ENCODE measurements at regions not wholly inside any gene's neighbourhood (a gene's known extent, or its start where the extent isn't known, plus 50 kb on each side); places are given as distances from the start of the nearest gene placed in this dataset.

DNA sequence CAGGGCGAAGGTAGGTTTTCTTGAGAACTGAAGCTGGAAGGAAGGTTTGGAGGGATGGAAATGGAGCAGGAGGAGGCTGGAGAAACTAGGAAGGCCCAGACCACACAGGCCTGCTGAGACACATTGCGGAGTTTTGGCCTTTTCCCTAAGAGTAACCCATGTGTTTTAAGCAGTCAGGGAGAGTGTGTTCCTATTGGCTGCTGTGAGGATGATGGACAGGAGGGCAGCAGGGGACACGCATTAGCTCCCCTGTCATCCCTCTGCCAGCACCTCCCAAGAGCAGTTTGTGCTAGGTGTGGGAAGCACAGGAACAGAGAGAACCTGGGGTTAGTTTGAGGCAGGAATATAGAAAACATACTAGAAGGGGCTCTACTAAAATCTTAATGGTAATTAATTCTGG lies 842.1 kb downstream of the TBC1D22A start:
- DNase-seq, result no peak

- DNase-seq, result no peak
Observed at GRCh38 chr22:47602732-47603131, 840.3 kb downstream of the TBC1D22A start.

DNA sequence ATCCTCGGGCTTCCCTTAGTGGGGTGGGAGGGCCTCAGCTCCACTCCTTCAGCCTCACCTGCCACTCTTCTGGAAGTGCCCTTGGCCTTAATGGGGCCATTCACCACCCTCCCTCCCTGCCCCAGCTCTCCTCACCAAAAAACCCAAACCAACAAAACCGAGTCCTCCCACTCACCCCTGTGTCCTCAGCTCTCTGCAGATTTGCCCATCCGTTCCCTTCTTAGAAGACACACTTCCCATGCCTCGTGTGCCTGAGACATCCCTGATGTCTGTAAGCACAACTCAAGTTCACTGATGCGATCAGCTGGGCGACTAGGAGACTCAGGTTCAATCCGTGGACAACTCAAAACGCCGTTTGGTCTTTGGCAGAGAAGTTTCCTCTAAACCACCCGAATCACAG lies 839.2 kb downstream of the TBC1D22A start:
- no peak for DNase-seq

GRCh38 chr22:47600791-47601625 lies 838.6 kb downstream of the TBC1D22A start:
- no peak for DNase-seq

DNA sequence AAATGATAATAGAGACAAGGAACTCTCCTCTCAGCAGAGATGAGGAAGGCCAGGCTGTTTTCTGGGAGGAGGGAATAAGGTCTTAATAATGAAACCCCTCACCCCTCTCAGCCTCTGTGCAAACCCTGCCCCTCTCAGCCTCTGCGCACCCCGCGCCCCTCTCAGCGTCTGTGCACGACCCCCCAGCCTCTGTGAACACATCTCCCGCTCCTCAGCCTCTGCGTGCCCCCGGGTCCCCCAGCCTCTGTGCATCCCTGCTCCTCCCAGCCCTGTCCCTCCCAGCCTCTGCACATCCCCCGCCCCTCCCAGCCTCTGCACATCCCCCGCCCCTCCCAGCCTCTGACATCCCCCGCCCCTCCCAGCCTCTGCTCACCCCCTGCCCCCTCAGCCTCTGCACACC lies 837.8 kb downstream of the TBC1D22A start:
- DNase-seq, result no peak

DNA sequence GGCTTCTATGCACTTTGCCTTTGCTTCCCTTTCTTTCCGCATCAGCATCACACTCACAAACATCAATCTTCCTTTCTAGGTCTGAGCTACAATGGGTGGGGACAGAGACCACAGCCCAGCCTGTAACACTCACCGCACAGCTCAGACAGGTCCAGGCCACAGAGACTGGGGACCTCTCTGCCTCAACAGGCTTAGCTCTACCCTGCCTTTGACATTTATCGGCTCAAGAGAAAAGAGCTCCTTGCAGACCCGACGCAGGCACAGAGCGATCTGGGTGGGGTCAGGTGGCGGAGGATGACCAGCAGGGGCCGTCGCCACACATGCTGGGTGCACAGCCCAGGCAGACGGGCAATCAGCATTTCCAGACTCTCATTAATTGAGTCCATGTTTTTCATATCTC lies 837.3 kb downstream of the TBC1D22A start:
- no peak for DNase-seq

- DNase-seq, result no peak
Observed at GRCh38 chr22:47598864-47599263, 836.4 kb downstream of the TBC1D22A start.

DNA sequence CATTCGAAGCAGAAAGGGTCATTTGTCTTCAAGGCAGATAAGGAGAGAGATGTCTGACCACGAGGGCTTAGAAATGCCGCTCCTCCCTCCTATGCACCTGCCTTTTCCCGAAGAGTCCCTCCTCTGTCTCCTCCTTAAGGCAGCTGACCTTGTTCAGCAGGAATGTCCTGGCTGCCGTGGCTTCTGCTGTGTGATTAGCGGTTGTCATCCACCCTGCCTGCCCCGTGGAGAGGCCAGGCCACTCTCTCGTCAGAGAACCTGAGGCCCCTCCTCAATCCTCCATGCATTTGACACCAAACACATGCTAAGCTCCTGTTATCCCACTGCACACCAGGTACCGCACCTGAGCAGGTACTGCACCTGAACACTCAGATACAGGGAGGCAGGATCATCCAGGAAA lies 834.6 kb downstream of the TBC1D22A start:
- no peak for DNase-seq

- DNase-seq, result no peak
Observed at GRCh38 chr22:47596176-47596690, 833.8 kb downstream of the TBC1D22A start.

DNA sequence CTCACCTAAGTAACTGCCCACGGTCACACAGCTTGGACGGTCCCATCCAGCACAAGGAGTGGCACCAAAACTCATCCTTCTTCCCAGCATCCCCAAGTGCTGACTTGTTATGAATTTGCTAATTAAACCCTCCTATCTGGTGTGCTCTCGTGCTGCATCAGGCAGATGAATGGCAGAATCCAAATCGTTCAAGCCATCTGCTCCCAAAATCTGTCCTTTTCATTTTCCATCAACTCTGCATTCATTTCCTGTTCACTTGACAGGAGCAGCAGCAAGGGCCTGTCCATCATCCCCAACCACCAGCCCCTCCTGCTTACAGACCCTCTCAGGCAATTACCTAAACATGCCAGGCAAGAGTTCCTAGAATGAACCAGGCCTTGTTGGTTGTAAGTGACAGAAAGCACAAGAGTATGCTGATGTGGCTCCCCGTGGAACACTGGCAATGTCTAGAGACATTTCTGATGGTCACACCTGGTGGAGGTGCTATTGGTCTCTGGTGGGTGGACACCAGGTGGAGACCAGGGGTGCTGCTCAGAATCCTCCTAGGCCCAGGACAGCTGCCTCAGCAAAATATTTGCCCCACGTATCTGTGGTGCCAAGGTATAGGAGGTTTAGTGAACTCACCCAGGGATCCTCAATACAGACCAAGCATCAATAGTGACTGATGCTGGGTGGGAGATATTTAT lies 832.5 kb downstream of the TBC1D22A start:
- no peak for DNase-seq

GRCh38 chr22:47593911-47594311 lies 831.5 kb downstream of the TBC1D22A start:
- no peak for DNase-seq

- DNase-seq, result no peak
Observed at GRCh38 chr22:47593291-47593690, 830.8 kb downstream of the TBC1D22A start.

GRCh38 chr22:47592791-47593190 lies 830.3 kb downstream of the TBC1D22A start:
- DNase-seq, result no peak

DNA sequence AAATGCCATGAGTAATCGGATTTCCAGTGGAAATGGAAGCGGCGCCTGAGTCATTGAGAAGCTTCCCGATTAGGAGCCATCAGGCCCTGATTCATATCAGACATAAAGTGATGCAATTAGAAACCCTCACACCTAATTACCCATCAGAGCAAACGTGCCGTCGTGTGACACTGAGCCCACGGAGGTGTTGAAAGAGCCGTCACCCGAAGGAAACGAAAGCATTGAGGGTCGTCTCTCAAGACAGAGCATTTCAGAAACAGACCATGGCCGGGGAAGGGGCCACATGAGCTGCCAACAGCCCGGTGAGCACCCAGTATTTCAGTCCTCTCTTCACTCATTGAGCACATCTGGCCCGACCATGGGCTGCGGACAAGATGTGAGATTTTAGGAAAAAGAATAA lies 829.3 kb downstream of the TBC1D22A start:
- DNase-seq, result no peak

DNA sequence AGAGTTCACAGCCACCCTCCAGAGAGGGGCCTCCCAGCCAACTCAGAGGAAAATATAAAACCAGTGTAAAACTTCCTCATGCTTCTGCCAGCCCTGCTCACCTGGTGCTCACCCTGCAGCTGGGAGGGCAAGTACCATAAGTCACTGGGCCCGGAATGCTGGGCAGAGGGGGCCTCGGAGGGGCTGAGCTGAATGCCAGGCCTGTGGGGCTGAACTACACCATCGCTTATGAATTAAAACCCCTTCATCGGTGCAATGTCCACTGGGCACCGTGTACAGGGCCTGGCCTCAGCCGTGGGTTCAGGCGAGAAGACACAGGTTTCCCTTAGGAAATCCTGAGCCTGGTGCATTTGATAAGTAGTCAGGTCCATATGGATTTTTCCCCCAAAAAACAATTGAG lies 828.6 kb downstream of the TBC1D22A start:
- no peak for DNase-seq

DNA sequence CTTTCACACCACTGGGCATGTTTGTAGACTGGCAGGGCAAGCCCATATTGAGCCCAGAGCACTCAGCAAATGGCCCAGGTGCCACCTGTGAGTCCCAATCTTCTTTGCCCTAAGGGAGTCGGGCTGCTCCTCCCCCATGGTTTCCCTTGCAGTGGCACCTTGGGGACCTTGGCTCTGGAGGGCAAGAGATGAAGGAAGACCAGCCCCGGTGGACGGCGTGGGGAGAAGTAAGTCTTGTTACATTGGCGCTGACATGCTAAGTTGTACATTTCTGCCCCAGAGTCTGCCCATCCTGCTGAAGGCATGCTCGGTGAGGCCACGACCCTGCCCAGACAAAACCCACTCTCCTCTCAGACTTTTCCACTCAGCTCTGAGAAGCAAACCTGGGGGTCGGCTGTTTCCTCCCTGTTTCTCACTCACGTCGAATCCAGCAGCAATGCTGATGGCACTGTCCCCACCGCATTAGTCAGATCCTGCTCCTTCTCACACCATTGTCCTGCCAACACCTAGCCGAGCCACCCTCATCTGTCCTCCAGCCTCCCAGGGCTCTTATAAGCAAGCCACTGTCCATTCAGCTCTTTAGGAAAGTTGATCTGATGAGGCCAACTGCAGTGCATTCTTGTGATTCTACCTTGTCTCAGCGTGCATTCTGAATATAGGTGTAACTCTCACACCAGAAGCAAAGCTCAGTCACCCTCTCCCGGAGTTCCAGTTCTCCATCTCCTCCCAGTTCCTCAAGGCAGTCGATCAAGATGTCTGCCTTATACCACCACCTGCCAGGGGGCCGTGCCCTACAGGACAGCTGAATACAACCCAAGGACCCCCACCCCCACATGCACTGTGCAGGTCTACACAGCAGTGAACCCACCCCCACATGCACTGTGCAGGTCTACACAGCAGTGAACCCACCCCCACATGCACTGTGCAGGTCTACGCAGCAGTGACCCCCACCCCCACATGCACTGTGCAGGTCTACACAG lies 827.1 kb downstream of the TBC1D22A start:
- no peak for DNase-seq

DNA sequence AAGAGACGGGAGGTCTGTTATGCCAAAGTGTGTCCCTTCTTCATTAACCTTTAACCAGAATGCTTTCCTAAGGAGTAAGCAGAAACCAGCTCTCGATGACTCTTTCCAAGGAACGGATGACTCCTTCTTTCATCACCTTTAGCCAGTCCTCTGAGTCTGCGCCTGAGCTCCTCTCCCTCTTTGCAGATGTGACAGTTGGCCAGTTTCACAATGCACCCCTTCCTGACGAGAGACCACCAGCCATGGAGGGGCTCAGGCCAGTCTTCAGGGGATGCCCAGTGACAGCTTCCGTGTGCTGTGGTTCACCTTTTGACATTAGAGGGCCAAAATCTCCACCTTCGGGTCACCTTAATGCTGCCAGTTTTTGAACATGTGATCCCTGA lies 826.1 kb downstream of the TBC1D22A start:
- DNase-seq, result no peak

GRCh38 chr22:47587861-47588577 lies 825.6 kb downstream of the TBC1D22A start:
- no peak for DNase-seq

GRCh38 chr22:47587361-47587760 lies 824.9 kb downstream of the TBC1D22A start:
- no peak for DNase-seq

- no peak for DNase-seq
Observed at GRCh38 chr22:47586946-47587345, 824.5 kb downstream of the TBC1D22A start.

GRCh38 chr22:47586038-47586437 lies 823.6 kb downstream of the TBC1D22A start:
- no peak for DNase-seq

- no peak for DNase-seq
Observed at GRCh38 chr22:47583959-47584562, 821.6 kb downstream of the TBC1D22A start.

Measured in NCI-H1930 (cell line).